TTC549 (cell line): ENCODE measurements at regions not wholly inside any gene's neighbourhood (a gene's known extent, or its start where the extent isn't known, plus 50 kb on each side); places are given as distances from the start of the nearest gene placed in this dataset.

Experiments used
- FAIRE-seq: peaks from 2 replicates; lab custom pipeline; 2012; peaks lifted over from hg19 to GRCh38; lab: Jason Lieb, UNC

DNA sequence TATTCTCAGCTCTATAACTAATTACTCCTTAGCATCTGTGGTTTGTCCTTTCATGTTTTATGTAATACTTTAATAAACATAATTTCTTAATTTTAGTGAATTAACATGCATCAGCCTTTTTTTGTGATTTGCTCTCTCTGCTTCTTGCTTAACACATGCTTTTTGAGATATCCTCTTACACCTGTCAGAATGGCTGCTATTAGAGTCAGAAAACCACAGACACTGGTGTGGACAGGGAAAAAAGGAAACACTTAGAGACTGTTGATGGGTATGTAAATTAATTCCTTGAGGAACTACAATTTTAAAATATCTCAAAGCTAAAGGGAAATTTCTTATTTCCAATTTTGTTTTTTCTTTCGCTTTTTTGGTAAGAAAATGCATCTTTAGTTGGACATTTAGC lies 549.0 kb downstream of the ZNF804A start:
- no peak for FAIRE-seq

DNA sequence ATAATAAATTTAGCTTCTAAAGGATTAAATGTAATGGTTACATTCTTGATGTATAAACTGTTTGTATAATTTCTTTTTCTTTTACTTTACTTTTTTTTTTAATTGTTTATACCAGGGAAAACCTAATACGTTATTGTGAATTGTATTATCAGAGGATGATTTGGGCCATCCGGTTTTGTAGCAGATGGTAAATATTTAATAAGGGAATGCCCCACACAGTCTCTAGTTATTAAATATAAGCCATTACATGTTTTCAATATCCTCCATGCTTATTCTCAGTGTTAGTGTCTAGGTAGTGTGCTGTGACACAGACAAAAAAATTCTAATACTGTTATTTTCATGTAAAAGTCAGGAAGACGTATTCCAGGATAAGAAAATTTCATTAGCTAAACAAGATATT lies 553.9 kb downstream of the ZNF804A start:
- no peak for FAIRE-seq

DNA sequence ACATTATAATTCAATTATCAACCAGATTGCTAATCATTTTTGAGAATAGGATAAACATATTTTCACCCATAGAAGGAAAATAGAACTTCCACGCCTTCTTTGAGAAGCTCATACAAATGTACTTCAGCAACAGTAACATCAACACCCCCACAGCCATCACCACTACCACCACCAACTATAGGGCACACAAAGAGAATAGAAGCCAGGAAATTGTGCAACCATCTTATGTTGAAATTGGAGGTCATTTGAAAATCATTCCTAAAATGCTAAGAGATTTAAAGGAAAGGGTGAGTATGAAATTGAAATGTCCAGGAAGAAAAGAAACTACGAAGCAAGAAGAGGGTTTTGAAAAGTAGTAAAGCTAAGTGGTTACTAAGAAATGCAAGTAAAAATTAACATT lies 563.4 kb downstream of the ZNF804A start:
- no peak for FAIRE-seq

DNA sequence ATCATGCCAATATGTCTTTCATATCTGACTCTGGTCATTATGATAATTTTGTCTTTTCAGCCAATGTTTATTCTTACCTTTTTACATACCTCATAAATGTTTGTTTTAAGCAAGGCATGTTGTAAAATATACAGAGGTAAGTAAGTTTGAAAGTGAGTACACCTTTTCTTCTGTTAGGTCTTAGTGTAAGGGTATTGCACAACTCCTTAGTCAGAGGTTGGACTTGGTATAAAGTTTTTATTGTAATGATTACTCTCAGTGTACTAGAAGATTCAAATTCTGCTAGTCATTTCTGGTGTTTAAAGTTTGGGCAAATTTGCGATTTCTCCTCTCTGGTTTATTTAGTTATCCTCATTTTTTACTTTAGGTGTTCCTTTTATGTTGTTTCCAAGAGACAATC lies 564.3 kb upstream of the FSIP2 start:
- no peak for FAIRE-seq

DNA sequence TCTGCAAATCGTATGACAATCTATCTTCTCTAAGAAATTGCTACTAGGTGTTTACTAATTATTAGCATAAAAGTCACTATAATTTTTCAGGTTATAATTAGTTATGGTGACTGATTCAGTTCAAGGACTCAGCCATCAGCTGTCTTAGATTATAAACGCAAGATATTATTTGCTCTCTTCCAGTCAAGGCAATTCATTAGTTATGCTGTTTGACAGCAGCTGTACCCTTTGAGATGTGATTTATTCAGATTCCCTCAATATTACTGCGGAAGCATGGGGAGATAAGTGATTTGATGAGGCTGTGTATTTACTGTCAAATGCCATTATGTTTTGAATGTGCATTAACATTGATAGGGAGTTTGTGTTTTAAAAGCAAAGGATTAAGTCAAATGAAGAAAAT lies 558.9 kb upstream of the FSIP2 start:
- FAIRE-seq = no peak

DNA sequence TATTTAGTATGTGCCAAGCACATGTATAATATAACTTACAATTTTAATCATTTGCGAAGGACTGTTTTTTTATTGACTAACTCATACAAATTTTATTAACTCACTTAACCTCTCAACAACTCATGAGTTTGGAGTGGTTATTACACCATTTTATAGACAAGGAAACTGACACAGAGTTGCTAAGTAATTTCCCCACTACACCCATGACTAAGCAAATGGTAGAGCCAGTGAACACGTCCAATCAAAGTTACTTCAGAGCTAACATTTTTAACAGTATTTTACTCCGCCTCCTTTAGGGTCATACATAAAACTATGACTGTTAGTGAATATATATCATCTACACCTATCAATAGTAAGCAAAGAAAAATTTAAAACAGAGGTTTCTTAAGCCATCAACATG lies 556.7 kb upstream of the FSIP2 start:
- no peak for FAIRE-seq

DNA sequence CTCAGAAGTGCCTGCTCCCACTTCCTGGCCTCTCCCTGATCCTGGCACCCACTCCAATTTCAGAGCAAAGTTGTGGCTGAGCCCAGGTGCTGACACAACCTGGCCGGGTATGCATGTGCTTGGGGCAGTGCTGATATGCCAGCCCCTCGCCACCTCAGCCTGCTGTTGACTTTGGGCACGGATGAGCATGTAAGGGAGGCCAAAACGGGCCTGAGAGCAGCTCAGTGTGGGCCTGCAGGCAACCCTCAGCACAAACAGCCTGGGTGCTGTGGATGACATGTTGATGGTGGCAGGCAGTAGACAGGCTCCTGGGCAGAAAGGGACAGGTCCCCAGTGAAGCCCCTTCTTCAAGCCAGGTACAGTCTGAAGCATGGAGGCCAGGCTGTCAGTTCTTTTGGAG lies 553.6 kb upstream of the FSIP2 start:
- no peak for FAIRE-seq

DNA sequence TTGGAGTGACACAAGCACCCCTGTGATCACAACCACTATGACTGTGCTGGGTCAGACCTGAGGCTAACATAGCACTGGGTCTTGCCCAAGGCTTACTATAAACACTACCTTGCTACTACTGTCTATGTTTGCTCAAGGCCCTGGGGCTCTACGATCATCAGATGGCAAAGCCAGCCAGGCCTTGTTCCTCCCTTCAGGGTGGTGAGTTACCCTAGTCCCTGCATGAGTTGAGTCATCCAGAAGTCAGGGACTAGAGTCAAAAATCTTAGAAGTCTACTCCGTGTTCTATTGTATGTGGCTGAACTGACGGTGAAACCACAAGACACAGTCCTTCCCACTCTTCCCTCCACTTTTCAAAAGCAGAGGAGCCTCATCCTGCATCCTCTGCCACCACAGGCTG lies 551.2 kb upstream of the FSIP2 start:
- no peak for FAIRE-seq

DNA sequence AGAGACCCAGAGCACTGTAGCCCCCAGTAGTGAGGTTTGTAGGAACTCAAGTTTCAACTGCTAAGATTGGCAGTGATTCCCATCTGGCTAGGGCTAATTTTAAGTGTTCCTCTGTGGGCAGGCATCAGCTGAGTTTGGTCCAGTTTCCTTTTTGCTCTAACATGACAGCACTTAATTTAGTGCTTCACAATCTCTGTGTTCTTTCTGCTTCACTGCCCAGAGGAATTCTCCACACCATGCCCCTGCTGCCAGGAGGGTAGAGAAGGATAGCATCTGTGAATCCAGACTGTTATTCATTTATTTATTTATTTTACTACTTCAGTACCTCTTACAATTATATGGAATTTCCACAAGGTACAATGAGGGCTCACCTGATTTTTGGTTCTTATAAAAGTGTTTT lies 549.9 kb upstream of the FSIP2 start:
- FAIRE-seq = no peak

DNA sequence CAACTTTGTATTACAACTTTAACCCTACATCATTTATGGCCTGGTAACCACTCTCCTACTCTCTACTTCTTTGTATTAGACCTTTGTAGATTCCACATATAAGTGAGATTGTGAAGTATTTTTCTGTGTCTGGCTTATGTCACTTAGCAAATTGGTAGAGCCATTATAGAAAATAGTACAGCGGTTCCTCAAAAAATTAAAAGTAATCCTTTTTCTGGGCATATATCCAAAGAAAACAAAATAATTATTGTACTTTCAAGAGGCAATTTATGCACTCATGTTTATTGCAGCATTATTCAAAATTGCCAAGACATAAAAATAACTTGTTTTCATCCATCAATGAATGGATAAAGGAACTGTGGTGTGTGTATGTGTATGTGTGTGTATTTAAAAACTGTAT lies 537.5 kb upstream of the FSIP2 start:
- FAIRE-seq = no peak

DNA sequence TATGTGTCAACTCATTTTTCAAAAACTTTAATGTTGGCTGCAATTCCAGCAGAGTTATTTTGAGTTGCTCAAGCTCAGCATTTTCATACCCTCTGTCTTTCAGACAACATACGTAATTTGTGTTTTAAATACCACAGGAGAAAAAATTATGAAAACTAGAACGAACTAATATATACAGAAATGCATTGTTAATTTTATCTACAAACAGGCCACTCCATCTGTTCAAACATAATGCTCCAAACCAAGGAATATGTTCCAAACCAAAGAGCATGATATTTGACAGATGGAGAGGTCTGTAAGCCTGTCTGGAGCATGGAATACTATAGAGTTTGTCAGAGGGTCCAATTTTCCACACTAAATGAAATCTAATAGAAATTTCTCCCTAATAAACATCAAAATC lies 536.2 kb upstream of the FSIP2 start:
- FAIRE-seq = no peak

DNA sequence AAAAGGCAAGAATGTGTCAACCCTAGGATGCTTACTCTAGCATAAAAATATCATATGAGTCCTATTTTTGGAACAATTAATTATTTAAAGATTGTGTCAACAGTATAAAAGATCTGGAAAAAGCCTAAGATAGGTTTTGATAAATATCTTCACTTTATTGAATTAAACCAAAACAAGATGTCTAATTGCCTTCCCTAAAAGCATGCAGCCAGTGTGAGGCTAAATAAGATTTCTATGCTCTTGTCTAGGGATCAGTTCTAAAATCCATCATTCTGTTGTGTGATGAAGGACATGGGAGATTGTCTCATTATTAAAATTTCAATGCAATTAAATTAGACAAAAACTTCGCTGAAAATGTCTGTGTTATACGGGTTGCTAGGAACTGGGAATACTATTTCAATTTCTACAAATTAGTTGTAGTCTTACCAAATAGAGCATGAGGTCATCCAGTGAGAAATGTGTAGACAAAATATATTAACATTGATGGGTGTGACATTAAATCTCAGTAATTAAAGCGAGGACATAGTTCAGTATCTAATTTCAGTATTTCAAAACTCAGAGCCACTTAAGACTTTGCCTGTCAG lies 535.6 kb upstream of the FSIP2 start:
- FAIRE-seq = no peak

DNA sequence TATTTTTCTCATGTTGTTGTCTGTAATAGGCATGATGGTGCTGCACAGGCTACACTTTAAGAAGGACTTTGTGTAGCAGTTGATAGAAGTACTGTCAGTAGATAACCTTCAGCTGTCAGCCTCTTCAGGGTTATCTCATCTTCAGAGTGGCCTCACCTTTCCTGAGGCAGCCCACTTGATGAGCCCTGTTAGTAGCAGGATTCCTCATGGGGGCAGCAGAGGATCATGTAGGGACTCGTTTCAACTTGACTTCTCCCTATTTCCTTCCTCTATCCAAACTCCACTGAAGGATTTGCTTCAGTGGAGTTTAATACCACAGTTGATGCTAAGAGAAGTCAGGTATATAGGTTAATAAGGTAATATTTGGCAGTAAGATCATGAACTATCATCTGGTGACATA lies 530.3 kb upstream of the FSIP2 start:
- no peak for FAIRE-seq

DNA sequence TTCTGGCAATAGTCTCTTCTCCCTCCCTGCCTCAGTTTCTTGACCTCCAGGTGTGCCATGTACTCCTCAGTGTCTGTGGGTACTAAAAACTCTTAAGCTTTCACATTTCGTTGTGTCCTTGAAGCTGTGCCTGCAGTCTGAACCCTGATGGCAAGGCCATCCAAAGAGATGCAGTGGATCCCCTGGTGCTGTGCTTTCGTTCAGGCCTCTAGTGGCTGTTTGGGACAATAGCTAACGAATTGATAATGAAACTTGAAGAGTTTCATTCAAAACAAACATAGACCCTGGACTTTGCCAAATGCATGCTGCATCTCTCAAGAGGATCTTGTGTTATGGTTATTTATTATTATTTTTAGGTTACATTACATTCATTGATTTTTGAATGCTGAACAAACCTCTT lies 523.1 kb upstream of the FSIP2 start:
- FAIRE-seq = no peak

DNA sequence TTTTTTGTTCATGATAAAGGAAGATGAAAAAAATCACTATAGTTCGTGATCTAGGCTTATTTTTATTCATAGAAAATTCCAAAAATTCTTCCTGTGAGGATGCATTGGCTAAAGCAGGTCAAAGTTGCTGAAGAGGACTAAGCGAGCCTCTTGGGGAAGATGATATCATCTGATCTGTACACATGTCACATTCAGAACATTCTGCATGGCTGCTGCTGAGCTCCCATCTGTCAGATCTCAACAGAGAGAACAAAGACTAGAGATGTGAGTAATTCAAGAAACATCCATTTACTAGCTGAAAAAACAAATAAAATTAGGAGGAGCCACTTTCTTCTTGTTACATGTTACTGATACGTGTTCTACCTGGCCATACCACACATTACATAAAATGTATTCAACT lies 518.6 kb upstream of the FSIP2 start:
- no peak for FAIRE-seq

DNA sequence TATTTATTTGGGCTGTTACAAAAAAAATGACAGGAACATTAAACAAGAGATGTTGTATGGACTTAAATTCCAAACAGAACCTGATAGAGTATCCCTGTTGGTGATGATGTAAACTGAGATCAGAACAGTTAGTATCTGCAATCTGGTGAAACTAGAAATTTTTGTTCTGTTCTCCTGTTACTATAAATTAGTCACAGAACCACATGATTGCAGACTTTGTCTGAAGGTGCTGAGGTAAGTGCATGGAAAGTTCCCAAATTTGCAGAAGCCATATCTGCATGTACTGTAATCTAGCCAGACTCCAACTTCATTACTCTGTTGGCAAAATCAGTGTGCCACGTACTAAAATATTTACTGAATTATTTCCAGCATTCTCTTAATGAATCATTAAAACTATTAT lies 516.3 kb upstream of the FSIP2 start:
- no peak for FAIRE-seq

DNA sequence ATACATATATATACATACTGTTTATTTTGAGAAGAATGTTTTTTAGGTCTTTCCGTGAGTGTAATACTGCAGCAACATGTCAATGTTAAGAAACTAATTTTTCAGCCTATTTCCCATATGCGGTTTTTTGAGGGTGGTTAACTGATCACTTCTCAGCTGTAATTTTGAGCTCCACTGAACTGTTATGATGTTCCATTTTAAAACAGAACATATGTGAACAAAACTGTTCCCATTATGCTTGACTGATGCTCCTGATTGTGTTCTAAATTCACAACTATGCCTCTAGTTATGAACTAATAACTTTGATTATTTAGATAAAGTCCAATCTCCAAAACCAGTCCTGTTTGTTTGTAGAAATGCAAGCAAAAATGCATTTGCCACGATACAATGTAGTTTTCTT lies 511.2 kb upstream of the FSIP2 start:
- FAIRE-seq = no peak

DNA sequence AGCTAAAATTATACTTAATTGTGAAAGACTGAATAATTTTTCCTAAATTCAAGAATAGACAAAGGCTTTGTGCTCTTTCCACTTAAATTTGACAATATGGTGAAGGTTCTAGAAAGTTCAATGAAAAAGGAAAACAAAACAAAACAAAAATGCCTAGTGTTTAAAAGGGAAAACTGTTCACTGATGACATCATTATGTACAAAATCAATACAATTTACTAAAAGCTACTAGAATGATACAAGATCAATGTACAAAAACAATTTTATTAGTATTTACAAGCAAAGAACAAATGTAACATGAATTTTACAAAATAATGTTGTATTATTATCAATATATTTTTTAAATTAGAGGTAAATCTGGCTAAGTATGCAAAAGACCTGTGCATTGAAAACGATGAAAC lies 499.1 kb upstream of the FSIP2 start:
- no peak for FAIRE-seq

DNA sequence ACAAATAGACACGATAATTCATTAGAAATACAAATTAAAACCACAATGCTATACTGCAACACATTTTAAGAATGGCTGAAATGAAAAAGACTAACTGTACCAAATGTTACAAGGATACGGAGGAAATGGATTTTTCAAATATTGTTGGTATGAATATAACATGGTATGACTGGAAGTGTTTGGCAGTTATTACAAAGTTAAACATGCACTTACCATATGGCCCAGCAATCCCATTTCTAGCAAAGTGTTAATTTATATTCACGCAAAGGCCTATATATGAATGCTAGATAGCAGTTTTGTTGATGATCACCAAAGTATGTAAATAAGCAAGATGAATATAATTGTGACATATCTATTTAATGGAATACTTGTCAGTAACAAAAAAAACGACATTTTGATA lies 497.8 kb upstream of the FSIP2 start:
- FAIRE-seq = no peak

DNA sequence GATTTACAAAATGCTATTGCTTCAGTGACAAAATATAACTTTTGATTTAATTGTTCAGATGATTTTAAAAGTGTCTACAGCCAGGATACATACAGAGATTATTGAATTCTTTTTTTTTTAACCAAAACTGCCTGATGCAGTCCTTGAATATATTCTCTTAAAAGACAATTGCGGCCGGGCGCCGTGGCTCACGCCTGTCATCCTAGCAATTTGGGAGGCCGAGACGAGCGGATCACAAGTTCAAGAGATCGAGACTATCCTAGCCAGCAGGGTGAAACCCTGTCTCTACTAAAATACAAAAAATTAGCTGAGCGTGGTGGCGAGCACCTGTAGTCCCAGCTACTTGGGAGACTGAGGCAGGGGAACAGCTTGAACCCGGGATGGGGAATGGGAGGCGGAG lies 497.0 kb upstream of the FSIP2 start:
- FAIRE-seq = no peak

DNA sequence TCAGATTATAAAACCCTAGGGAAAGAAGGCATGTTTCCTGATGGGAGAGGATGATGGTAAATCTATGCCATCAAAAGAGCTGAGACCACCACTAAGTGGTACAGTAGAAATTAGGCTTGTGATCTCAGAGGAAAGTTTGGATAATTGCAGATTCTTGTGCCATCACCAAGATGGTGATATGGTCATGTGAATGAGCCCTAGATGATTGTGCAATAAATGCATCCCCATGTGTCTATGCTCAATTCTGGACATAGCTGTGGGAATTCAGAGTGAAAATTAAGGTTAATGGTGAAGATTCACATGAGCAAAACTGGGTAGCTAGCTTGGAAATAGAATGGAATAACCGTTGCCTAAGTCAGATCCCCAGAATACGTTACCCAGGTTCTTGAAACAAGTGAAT lies 496.1 kb upstream of the FSIP2 start:
- FAIRE-seq = no peak

DNA sequence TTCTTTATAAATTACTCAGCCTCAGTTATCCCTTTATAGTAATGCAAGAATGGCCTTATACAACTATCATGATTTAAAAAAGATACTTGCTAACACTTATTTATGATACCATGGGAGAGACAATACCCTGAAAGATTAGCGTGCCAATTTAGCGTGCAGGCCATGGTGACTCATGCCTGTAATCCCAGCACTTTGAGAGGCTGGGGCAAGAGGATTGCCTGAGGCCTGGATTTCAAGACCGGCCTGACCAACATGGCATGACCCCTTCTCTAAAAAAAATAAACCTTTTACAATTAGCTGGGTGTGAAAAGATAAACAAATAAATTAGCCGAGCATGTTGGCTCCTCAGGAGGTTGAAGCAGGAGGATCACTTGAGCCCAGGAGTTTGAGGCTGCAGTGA lies 493.4 kb upstream of the FSIP2 start:
- no peak for FAIRE-seq

DNA sequence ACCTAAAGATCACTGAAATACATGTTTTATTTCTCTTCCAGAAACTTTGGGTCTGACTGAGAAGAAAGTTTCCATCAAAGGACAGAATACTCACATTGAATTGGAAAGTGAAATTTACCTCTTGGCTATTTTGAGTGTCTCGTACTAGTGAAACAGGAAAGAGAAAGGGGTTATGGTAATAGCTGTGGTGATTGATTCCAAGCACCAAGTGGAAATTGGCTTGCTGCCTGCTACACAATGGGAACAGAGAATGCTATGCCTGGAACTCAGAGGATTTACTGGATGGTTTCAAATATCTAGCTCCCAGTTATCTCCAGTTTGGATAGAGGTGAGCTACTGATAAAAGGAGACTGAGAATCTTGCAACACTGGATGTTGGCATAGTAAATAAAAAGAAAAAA lies 492.8 kb upstream of the FSIP2 start:
- FAIRE-seq = no peak

DNA sequence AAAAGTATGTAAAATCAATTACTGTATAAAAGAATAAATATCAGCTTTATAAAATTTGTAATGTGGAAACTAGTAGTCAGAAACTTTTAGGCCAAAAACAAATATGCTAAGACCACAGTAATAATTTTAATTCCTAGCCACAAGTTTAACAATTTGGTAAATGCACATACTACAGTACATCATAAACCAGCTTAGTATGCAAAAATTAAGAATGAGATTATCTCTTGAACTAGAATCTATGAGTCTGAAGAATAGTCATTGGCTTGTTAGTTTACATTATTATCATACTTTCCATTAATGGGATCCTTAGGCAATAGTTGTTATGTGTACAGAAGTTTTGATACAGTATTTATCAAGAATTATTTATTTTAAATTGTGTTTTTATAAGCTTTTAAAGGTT lies 491.9 kb upstream of the FSIP2 start:
- FAIRE-seq = no peak

DNA sequence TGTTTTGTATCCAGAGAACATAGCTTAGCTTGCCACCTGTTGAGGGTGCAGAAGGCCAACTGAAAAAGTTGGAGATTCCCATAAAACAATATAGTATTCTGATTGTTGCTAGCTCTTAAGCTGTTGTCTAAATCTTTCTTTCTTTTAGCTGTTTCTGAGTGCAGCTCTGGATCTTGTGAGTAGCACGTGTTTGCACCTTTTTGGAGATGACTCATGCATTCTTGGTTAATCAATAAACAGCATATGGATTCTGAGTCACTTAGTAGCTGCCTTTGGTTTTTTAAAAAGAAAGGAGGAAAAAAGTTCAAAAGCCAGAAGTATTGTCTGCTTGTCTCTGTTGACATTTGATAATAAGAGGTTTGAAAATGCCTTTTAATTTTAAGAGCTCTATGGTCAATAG lies 483.0 kb upstream of the FSIP2 start:
- no peak for FAIRE-seq
